ENCODE measurements at regions not wholly inside any gene's neighbourhood (a gene's known extent, or its start where the extent isn't known, plus 50 kb on each side); places are given as distances from the start of the nearest gene placed in this dataset.

DNA sequence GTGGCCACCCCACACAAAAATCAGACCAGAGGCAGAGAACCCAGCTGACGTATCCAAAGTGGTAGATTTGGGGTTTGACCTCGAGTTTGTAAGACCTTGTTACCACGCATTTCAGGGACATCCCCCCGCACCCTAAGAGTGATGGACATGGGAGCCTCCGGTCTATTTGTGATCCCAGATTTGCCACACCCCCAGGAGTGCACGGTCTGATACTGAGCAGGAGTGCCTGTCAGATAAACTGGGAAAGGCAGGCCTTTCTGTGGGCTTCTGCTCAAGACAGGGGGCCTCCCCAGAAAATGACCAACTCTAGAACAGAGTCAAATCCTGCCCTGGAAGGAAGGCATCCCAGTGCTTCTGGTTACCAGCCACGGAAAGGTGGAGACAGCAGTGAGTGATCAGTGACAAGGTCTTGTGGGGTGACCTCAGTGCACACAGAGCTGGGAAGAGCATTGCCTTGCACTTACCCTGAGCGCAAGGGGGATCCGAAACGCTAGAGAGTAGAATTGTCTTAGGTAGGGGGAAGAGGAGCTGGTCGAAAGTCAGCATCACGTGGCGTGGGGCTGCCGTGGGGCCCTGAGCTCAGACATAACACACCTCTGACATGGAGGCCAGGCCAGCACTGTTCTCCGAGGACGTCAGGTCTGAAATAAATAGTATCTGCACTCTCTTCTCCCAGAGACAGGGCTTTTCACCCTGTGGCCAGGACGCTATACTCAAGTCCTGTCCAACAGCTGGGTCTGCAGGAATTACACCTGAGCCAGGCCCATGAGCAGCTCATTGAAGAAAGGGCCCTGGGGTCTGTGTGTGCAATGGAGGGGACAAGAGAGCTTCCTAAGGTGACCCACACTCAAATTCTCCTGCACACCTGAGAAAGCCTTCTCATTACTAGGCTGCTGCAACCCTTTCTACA is 242.4 kb upstream of the SALL3 start:
- DNase-seq (ENCODE audit: low read depth in 2 of 3, low spot score in 2 of 3): no peak

DNA sequence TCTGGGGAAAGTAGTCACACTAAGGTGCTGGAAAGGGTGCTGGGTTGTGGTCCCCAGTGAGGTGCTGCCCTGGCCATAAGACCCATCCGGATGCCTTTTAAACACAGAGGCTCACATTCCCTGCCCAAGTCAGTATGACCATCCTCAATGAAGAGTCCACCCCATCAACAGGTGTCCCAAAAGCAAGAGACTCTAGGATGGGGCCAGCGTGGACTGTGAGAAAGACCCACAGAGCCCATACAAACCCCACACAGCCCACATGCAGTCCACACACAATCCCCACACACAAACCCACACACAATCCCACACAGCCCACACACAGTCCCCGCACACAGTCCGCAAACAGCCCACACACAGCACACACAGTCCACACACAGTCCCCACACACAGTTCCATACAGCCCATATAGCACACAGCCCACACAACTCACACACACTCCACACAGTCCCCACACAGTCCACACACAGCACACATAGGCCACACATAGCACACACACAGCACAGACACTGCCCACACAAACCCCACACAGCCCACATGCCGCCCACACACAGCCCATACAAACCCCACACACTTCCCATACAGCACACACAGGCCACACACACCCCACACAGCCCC is 241.4 kb upstream of the SALL3 start:
- DNase-seq (ENCODE audit: low read depth in 2 of 3, low spot score in 2 of 3): no peak

DNA sequence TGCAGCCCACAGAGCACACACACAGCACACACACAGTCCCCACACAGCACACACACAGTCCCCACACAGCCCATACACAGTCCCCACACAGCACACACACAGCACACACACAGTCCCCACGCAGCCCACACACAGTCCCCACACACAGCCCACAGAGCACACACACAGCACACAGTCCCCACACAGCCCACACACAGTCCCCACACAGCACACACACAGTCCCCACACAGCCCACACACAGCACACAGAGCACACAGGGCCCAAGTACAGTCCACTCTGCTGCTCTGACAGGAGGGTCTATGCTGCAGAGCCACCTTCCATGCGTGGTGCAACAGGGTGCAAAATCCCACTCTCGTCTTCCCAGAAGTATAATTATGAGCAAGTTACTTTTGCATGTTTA is 240.5 kb upstream of the SALL3 start:
- no peak for DNase-seq (ENCODE audit: low read depth in 2 of 3, low spot score in 2 of 3)

DNA sequence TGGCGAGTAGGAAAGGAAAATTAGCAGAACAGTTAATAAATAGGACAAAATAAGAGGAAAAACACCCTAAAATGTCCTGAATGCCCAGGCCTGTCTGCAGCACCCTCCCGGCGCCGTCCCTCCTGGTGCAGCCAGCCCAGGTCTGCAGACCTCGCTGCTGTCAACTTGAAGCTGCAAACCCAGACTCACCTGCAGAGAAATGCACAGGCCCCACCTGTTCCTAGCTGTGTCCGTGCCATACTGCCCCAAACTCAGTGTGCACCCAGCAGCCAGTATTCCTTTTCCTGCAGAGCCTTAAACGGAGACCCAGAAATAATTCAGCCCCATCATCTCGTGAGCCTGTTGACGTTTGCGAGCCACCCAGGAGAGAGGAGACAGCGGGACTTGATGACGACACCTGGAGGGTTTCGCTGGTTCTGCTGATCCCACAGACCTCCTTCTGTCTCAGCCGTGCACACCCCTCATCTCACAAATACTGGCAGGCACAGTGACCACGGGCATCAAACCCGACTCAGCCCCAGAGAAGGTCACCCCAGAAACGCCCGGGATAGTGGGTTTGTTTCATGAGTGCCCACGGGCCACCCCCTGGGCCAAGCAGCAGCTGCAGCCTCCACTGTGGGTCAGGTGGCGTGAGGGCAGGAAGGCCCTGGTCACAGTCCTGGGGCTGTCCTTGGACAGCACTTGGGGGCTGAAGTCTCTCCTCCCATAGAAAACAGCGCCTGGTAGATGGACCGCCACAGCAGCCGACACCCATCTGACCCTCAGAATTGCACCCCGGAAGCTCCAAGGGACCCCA is 239.5 kb upstream of the SALL3 start:
- DNase-seq (ENCODE audit: low read depth in 2 of 3, low spot score in 2 of 3): no peak

DNA sequence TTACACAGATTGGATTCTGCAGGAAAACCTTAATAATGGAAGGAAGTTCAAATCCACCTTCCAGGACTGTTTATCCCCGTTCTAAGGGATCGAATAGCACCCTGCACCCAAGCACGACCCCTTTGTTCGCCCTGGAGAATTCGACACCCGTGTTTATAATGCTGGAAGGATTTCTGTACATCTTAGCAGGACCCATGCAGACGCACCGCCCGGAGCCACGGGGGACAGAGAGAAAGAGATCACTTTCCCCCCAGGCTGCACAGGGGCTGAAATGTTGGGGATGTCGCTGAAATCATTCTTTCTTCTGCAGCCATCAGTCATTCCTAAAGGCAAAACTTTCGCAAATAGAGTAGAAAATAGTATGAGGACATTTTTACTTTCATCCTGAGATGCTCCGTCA is 238.7 kb upstream of the SALL3 start:
- no peak for DNase-seq (ENCODE audit: low read depth in 2 of 3, low spot score in 2 of 3)

DNA sequence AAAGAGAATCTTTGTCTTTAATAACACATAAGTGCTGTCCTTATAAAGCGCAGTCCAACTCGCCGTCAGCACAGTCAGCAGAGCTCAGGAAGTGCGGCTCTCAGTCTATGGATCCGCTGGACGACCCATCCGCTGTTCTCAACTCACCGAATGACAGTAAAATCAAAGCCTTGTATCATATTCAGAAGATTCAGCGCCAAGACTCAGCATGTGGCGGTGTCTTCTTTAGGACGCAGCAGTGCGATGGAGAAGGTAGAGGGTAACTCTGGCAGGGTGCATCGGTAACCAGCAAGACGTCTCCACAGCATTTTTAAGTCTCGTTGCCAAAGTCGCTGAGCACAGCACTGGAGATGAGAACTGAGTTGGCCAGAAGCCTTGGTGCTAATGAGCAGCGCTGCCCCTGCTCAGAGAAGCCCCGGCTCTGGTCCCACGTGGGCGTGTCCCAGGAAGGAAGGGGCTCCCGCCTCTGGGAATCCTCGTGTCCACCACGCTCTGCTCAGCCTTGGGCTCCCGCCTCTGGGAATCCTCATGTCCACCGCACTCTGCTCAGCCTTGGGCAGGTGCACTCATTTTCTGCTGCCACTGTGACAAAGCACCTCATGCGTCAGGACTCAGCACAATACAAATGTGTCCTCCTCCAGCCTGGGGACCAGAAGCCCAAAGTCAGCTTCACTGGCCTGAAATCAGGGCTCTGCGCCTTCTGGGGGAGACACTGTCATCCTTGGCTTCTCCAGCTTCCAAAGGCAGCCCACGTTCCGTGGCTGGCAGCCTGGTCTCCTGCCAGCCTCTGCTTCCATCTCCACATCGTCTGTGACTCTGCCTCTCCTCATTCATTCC is 238.0 kb upstream of the SALL3 start:
- DNase-seq (ENCODE audit: low read depth in 2 of 3, low spot score in 2 of 3): no peak

DNA sequence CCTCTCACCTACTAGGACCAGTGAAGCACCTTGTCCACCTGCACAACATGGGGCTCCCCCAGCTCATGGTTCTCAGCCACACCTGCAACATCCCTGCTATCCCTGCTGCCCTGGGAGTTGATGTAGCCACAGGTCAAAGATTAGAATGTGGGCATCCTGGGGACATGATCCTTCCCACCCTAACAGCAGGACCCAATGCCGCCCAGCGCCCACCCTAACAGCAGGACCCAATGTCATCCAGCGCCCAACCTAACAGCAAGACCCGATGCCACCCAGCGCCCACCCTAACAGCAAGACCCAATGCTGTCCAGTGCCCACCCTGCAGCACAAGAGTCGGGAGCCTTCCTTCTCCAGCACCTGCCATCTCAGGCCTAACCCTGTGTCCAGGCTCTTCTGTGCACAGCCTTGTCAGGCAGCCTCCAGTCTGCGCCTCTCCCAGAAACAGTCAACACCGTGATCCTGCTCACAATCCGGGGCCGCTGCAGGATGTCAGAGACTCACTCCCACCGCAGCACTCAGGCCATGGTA is 237.3 kb upstream of the SALL3 start:
- no peak for DNase-seq (ENCODE audit: low read depth in 2 of 3, low spot score in 2 of 3)

DNA sequence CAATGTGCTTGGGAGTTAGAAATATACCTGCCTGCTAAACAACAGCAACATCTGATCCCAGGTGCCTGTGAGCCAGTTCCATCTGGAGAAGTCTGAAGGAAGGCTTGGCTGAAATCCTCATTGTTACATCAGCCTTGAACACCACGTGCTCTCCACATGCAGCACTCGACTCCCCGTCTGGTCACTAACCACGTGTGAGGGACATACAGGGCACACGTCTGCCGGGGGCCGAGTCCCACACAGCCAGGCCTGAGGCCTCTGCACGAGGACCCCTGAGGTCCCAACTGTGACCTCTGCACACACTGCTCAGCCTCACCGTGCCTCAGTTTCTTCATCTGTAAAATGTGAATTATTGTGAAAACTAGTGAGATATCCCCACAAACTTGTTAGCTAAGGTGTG is 236.5 kb upstream of the SALL3 start:
- no peak for DNase-seq (ENCODE audit: low read depth in 2 of 3, low spot score in 2 of 3)

DNA sequence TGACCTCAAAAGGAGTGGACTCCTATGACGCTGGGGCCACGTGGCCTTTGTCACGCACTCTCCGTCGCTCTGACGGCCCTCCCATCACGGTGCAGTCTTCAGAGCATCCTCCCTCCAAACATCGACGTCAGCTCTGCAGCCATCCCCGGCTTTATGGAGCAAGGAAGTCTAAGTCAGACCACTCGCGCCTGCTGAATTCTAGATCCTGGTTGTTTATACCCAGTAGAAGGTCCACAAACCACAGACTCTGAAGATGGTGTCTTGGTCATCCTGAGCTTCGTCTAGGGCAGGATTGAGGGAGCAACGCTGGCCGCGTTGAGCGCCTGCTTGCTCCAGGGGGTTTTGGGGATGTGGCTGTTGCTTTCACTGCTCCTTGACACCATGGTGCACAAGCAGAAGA is 228.0 kb upstream of the SALL3 start:
- DNase-seq (ENCODE audit: low read depth in 2 of 3, low spot score in 2 of 3): no peak

DNA sequence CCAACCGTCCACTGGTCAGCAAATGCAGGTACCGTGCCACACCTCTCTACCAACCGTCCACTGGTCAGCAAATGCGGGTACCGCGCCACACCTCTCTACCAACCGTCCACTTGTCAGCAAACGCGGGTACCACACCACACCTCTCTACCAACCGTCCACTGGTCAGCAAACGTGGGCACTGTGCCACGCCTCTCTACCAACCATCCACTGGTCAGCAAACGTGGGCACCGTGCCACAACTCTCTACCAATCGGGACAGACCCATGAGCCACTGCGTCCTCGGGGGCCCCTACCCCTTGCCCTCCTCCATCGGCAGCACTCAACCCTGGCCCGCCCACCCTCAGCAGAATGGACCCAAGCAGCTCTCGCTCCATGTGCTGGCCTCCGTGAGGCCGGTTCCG is 226.4 kb upstream of the SALL3 start:
- no peak for DNase-seq (ENCODE audit: low read depth in 2 of 3, low spot score in 2 of 3)

DNA sequence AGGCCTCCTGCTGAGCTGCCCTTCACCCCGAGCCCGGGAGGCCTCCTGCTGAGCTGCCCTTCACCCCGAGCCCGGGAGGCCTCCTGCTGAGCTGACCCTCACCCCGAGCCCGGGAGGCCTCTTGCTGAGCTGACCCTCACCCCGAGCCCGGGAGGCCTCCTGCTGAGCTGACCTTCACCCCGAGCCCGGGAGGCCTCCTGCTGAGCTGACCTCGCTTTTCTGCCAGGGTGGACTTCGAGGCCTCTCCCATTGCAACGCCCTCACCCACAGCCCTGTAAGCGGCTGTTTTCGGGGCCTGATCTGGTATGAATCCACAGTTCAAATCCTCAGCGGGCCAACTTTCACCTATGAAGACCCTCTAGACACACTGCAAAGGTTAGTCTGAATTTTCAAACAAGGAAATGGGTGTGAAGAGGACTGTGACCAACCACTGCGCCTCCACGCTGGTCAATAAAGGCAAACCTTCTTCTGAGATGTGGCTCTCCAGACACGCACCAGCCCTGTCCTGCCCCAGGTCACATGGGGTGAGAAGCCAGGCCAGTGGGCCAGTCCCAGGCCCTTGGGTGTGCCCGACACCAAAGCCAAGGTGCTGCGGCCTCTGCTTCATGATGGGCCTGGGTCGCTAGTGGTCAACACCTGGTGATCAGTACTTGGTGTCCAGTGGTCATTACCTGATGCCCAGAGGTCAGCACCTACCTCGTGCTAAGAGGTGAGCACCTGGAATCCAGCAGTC is 225.1 kb upstream of the SALL3 start:
- DNase-seq (ENCODE audit: low read depth in 2 of 3, low spot score in 2 of 3): no peak

DNA sequence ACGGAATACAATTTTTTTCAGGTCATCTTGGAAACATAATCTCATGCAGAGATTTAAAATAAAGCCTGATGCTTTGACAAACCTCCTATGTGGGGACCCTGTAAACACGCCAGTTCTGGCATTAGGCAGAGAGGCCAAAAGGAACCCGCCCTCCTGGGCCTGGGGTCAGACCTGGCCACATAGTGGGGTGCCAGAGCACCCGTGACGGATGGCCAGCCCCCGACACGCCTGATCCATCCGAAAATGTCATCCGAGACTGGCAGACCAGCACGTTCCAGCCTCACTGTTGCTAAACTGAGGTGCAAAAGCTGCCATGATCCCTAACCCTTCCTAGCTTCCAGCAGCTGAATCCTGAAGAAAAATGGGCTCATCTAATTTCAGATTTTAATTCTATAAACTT is 222.6 kb upstream of the SALL3 start:
- DNase-seq (ENCODE audit: low read depth in 2 of 3, low spot score in 2 of 3): no peak

DNA sequence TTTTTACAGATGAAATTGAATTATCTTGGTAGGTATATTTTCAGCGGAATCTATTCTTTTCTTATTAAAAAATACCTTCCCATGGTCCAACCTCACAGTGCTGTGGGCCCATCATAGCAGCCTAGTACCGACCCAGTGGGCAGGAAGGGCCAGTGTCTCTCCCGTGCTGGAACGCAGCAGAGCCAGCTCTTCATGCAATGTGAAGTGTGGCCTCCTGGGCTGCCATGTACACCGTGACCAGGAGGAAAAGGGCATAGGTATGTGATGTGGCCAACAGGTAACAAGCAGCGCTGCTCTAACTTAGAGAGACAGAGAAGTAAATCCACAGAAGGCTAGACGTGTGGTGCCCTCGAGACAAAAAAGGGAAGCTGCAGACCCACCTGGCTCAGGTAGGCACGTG is 221.1 kb upstream of the SALL3 start:
- DNase-seq (ENCODE audit: low read depth in 2 of 3, low spot score in 2 of 3): no peak

DNA sequence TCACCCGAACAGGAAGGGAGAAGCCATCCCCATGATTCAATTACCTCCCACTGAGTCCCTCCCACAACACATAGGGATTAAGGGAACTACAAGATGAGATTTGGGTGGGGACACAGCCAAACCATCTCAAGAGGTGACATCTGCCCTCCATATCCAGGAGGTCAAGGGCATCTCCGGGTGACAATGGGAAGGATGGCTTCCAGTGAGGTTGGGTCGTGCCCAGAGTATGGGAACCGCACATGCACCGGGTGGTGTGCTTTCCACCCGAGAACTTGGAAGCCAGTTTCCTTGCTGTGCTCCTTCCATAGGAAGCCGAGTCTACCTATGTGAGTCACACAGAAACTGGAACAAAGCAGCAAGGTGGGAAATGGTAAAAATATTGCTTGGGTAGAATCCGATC is 216.9 kb upstream of the SALL3 start:
- DNase-seq (ENCODE audit: low read depth in 2 of 3, low spot score in 2 of 3): no peak

DNA sequence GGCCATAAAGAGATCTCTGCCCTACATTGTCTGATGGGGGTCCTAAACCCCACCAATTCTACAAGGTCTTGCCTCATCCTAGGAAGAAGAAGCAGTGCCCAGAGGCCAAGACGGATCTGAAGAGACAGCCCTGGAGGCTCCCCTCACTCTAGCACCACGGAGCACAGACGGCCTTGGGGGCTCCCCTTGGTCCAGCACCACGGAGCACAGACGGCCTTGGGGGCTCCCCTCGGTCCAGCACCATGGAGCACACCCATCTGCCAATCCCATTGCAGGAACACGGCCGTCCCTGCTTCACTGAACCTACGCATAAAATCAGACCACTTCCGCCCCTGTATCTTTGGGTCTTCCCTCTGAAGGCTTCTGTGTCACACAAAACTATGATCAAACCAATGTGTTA is 215.1 kb upstream of the SALL3 start:
- no peak for DNase-seq (ENCODE audit: low read depth in 2 of 3, low spot score in 2 of 3)

DNA sequence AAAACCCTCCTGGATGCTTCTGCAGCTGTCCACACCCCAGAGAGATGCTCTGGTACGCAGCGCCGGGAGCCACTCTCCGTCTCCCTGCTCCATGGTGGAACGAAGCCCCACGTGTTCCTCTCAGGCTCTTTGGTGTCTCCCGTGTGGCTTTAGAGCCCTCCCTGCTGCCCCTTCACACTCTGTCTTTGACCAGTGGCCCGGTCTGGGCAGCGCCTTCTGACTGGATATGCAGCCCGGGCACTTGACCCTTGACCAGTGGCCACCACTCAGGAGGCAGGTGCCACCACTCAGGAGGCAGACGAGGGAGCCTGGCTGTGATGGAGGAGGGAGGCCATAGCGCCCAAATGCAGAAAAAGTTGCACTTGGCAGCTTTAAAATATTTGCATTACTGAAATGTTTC is 214.5 kb upstream of the SALL3 start:
- DNase-seq (ENCODE audit: low read depth in 2 of 3, low spot score in 2 of 3): no peak

DNA sequence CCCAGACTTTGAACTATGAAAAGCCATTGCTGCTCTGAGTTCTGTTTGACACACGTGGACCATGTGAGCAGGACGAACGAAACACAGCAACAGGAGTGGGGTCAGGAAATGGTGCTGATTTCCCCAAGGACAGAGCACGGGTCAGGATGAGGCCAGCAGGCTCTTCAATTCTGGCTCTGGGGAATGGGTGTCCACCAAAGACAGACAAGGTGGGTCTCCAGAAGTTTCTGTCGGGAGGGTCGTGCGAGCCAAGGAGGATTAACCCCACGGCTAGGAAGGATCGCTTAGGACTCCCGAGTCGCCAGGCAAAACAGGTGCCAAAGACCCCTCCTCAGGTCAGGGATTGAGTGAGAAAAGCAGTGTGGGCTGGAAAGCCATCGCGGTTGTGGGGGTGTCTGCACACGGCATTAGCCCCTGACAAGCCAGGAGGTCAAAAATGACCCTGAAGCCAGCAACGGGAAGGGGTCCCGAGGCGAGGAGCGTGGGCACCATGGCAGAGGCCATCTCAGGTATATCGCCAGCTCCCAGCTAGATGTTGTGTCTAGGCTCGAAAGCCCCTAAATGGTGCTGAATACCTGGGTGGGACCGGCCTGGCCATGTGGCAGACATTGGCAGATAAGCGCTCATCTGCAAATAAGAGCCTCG is 213.9 kb upstream of the SALL3 start:
- no peak for DNase-seq (ENCODE audit: low read depth in 2 of 3, low spot score in 2 of 3)

DNA sequence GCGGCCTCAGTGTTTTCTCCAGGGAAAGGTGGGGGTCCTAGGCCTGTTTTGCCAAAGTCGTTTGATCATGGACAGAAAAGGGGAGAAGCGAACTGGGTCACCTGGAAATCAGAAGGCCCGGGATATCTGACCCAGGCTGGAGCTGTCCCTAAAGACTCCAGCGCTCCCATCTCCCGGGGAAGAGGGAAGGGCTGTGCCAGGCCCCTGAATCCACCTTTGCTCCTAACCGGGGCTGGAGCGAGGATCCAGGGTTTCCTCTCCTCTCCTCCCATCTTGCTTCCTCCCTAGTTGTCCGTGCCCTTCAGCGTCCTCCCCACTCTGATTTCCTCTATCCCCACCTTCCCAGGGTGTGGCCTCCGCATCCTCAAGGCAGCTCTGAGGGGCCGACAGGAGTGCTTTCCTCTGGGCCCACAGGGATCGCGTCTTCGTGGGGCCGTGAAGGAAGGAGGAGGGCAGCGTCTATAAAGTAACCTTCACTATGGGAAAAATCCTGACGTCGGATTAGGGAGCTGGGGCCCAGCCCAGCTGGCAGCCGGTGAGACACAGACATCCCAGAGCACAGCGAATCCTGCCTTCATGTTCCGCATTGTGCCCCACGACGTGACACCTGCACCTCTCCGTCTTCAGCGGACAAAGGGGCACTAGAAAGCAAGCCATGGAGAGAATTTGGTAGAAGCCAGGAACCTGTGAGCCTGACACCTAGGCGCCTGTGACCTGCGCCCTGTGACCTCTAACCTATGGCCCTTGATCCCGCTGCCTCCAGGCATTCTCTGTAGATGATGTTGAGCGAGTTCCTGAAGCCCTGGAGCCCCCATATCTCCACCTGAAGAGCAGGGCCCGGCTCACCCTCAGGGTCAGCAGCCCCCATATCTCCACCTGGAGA is 212.7 kb upstream of the SALL3 start:
- no peak for DNase-seq (ENCODE audit: low read depth in 2 of 3, low spot score in 2 of 3)
